Liver (tissue), 3 donors: ENCODE measurements at regions not wholly inside any gene's neighbourhood (a gene's known extent, or its start where the extent isn't known, plus 50 kb on each side); places are given as distances from the start of the nearest gene placed in this dataset.

Source experiments
- CTCF ChIP-seq: fragments of 150-350 bp; IDR thresholded peaks from 2 replicates; pipeline ENCODE4 v1.5.1; 2017; ENCODE audit warnings: improper control_type of control experiment, low read depth, low read length; ENCODE audit not compliant: missing input control
- EGR1 ChIP-seq, 2 donors: IDR thresholded peaks; 2 replicates each; pipeline ENCODE4 v1.6.1; 2016 to 2018; ENCODE audit warnings: antibody characterized with exemption in 2 of 2, low read depth in 2 of 2
- GABPA ChIP-seq, 2 donors: IDR thresholded peaks in 1 of 2; conservative IDR thresholded peaks in 1 of 2; 2 replicates each; pipeline ENCODE4 v1.6.1; 2016; ENCODE audit warnings: antibody characterized with exemption in 2 of 2, mild to moderate bottlenecking in 1 of 2, moderate library complexity in 1 of 2
- NR2F2 ChIP-seq: IDR thresholded peaks from 2 replicates; pipeline ENCODE4 v1.6.1; 2016; ENCODE audit warnings: antibody characterized with exemption
- RAD21 ChIP-seq, 2 donors: IDR thresholded peaks; 2 replicates each; pipeline ENCODE4 v1.6.1; 2016; ENCODE audit warnings: antibody characterized with exemption in 2 of 2, mild to moderate bottlenecking in 2 of 2
- REST ChIP-seq: IDR thresholded peaks from 2 replicates; pipeline ENCODE4 v1.6.1; 2016; ENCODE audit warnings: antibody characterized with exemption, mild to moderate bottlenecking
- ZBTB33 ChIP-seq: IDR thresholded peaks from 2 replicates; pipeline ENCODE4 v1.6.1; 2016; ENCODE audit warnings: antibody characterized with exemption
- TF ChIP-seq, protein P1 (sequence below): IDR thresholded peaks from 2 replicates; pipeline ENCODE4 v1.6.1; 2016; ENCODE audit warnings: antibody characterized with exemption
- donor health status: healthy.
- donor health status: healthy.

- TF ChIP-seq CTCF (no peak), GABPA (IDR thresholded peaks at IDR 0.05 in 1 of 2, conservative IDR thresholded peaks at IDR 0.05 in 1 of 2) (no peak), RAD21 (IDR thresholded peaks at IDR 0.05) (no peak), EGR1 (IDR thresholded peaks at IDR 0.05; ENCODE audit: low read depth in 2 of 2) (no peak), REST (no peak), ZBTB33 (no peak), NR2F2 (no peak)
- TF ChIP-seq, protein P1, sequence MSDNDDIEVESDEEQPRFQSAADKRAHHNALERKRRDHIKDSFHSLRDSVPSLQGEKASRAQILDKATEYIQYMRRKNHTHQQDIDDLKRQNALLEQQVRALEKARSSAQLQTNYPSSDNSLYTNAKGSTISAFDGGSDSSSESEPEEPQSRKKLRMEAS: no peak
Observed at GRCh38 chr9:36517131-36517530, 55.6 kb upstream of the MELK start.
